Effector memory CD8-positive, alpha-beta T cell (primary cell): ENCODE measurements at regions not wholly inside any gene's neighbourhood (a gene's known extent, or its start where the extent isn't known, plus 50 kb on each side); places are given as distances from the start of the nearest gene placed in this dataset.
"Not testable (repeated sequence)": the region's sequence is repeated elsewhere in the genome, so short reads cannot be mapped to it uniquely, and the experiment has no call there.

Source experiments
- ATAC-seq: fragments of 150-1000 bp; cut with Tn5 transposase; replicated peaks from 2 replicates; pipeline ENCODE4 v1.10.0; 2021; ENCODE audit warnings: mild to moderate bottlenecking, moderate library complexity
- DNase-seq, 3 experiments: peaks; one replicate each; pipeline ENCODE4 v3.0.0; 2021
- H3K27ac Mint-ChIP-seq, 2 donors: one replicate each; pipeline ENCODE4 v1.8.0; 2022; ENCODE audit warnings: mild to moderate bottlenecking in 2 of 2, mixed read lengths in 2 of 2, moderate library complexity in 2 of 2
- H3K27me3 Mint-ChIP-seq, 2 donors: one replicate each; pipeline ENCODE4 v1.8.0; 2022; ENCODE audit warnings: mixed read lengths in 2 of 2
- H3K36me3 Mint-ChIP-seq: one replicate; pipeline ENCODE4 v1.8.0; 2022; ENCODE audit warnings: mild to moderate bottlenecking, moderate library complexity, mixed read lengths; ENCODE audit not compliant: insufficient read depth
- H3K4me1 Mint-ChIP-seq, 2 donors: one replicate each; pipeline ENCODE4 v1.8.0; 2022; ENCODE audit warnings: low read depth in 2 of 2, mixed read lengths in 2 of 2
- H3K4me3 Mint-ChIP-seq, 2 donors: one replicate each; pipeline ENCODE4 v1.8.0; 2022; ENCODE audit warnings: mild to moderate bottlenecking in 2 of 2, mixed read lengths in 2 of 2, moderate library complexity in 2 of 2
- H3K9me3 Mint-ChIP-seq, 2 donors: one replicate each; pipeline ENCODE4 v1.8.0; 2022; ENCODE audit warnings: mixed read lengths in 2 of 2

- no peaks in the 10 kb centered on the region for H3K27me3 Mint-ChIP-seq
- peaks cover 0 to 2% of the 10 kb centered on the region in 2 donors for H3K9me3 Mint-ChIP-seq
- DNase-seq (no peak), ATAC-seq (no peak)
- no peak overlapping the region for H3K4me3 Mint-ChIP-seq
- no peak overlapping the region for H3K27ac Mint-ChIP-seq
- H3K36me3 Mint-ChIP-seq, result no peaks in the 10 kb centered on the region
- no peaks in the 10 kb centered on the region for H3K4me1 Mint-ChIP-seq
These were observed 439.5 kb downstream of the ACTL7B start for GRCh38 chr9:108416324-108416723.

GRCh38 chr9:108413809-108414208, 442.0 kb downstream of the ACTL7B start:
- H3K4me1 Mint-ChIP-seq, result no peaks in the 10 kb centered on the region
- peaks cover 2 to 4% of the 10 kb centered on the region in 2 donors for H3K9me3 Mint-ChIP-seq
- H3K36me3 Mint-ChIP-seq, result no peaks in the 10 kb centered on the region
- no peak for DNase-seq
- no peak overlapping the region for H3K4me3 Mint-ChIP-seq
- H3K27ac Mint-ChIP-seq, result no peak overlapping the region
- H3K27me3 Mint-ChIP-seq, result no peaks in the 10 kb centered on the region
- no peak for ATAC-seq

DNA sequence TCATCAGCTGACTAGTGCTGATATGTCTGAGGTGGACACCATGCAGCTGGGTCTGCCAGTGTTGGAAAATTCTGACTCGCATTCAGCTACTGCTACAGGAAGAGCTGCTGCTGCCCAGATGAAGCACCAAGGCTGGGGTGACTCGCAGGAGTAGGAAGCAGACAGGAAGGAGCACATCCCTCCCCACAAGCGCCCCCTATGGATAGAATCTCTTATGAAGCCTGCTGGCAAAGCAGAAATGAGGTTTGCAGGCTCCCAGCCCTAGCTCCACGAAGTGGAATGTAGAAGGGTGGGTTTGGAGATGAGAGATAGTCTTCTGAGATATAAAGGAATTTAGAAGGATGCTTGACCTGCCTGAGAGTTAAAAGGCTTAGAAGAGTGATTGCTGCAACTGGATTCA, 443.0 kb downstream of the ACTL7B start:
- DNase-seq, result no peak
- H3K27me3 Mint-ChIP-seq, result no peaks in the 10 kb centered on the region
- ATAC-seq, result no peak
- H3K4me3 Mint-ChIP-seq, result no peak overlapping the region
- no peak overlapping the region for H3K27ac Mint-ChIP-seq
- no peaks in the 10 kb centered on the region for H3K4me1 Mint-ChIP-seq
- peaks cover 2 to 8% of the 10 kb centered on the region in 2 donors for H3K9me3 Mint-ChIP-seq
- H3K36me3 Mint-ChIP-seq, result no peaks in the 10 kb centered on the region

- Mint-ChIP-seq H3K27me3 (no peaks in the 10 kb centered on the region), H3K36me3 (no peaks in the 10 kb centered on the region), H3K27ac (no peak overlapping the region), H3K9me3 (peaks cover 2 to 14% of the 10 kb centered on the region in 2 donors), H3K4me3 (no peak overlapping the region), H3K4me1 (no peaks in the 10 kb centered on the region)
- ATAC-seq, result no peak
- no peak for DNase-seq
These were observed 444.2 kb downstream of the ACTL7B start for GRCh38 chr9:108411632-108412031.

- no peaks in the 10 kb centered on the region for H3K36me3 Mint-ChIP-seq
- H3K4me3 Mint-ChIP-seq, result no peak overlapping the region
- H3K4me1 Mint-ChIP-seq, result no peaks in the 10 kb centered on the region
- no peaks in the 10 kb centered on the region for H3K27me3 Mint-ChIP-seq
- H3K9me3 Mint-ChIP-seq, result peaks cover 2 to 14% of the 10 kb centered on the region in 2 donors
- DNase-seq (no peak), ATAC-seq (no peak)
- no peak overlapping the region for H3K27ac Mint-ChIP-seq
These were observed 445.6 kb downstream of the ACTL7B start for GRCh38 chr9:108410161-108410560.

DNA sequence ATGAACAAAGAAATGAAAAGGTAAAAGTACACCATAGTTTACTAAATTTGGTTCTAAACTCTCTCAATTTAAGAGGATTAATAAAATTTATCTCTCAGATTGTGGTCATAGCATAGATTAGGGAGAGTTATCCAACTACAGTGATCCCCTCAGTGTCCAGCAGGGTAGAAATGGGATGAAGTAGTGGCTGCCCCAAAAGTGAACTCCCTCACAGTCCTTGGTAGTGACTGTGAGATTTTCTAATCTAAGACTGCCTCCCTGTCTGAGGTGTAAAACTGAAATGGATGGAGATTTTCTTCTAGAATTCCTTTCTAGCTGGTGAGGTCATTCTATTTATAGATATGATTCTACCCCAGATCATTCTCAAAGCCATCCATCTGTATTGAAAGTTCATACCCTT, 455.5 kb downstream of the ACTL7B start:
- no peaks in the 10 kb centered on the region for H3K4me1 Mint-ChIP-seq
- H3K36me3 Mint-ChIP-seq, result no peaks in the 10 kb centered on the region
- DNase-seq (no peak), ATAC-seq (no peak)
- no peak overlapping the region for H3K4me3 Mint-ChIP-seq
- H3K27ac Mint-ChIP-seq, result no peak overlapping the region
- H3K9me3 Mint-ChIP-seq, result peaks cover 0 to 1% of the 10 kb centered on the region in 2 donors
- H3K27me3 Mint-ChIP-seq, result no peaks in the 10 kb centered on the region

GRCh38 chr9:108399851-108400250, 455.9 kb downstream of the ACTL7B start:
- H3K27ac Mint-ChIP-seq, result no peak overlapping the region
- H3K36me3 Mint-ChIP-seq, result no peaks in the 10 kb centered on the region

DNA sequence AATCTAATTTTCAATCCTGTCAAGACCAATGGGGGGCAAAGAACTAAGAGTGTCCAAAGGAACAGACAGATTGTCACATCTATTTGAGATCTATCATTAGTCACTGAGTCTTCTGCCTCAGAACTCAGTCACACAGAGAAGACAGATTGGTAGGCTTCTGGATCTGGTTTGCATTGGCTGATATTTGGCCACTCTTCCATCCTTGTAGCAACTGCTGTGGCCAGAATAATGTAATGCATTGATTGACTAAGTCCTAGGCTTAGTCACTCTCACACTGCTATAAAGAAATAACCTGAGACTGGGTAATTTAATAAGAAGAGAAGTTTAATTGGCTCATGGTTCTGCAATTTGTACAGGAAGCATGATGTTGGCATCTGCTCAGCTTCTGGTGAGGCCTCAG, 458.5 kb downstream of the ACTL7B start:
- DNase-seq, result no peak

More at GRCh38 chr9:108399851-108400250, 455.9 kb downstream of the ACTL7B start:
- Mint-ChIP-seq H3K9me3 (peaks cover 0 to 1% of the 10 kb centered on the region in 2 donors), H3K27me3 (no peaks in the 10 kb centered on the region), H3K4me3 (no peak overlapping the region), H3K4me1 (no peaks in the 10 kb centered on the region)
- ATAC-seq, result no peak
- no peak for DNase-seq

DNA sequence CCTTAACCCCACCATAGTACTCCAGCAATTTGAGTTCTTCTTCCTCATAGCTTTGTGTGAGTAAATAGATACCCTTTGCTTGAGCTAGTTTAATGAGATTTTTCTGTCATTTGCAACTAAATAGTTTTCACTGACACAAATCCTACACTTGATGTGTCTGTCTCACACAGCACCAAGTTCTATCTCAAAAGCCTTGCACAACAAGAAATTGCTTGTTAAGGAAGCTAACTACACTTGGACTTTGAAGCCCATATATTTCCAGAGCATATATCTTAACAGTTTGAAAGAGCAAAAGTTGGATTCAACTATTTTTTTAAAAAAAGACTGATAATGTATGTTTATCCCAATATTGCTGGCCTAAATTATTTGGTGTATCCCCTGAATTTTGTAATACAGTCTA, 459.2 kb downstream of the ACTL7B start:
- Mint-ChIP-seq H3K27me3 (no peaks in the 10 kb centered on the region), H3K27ac (no peak overlapping the region), H3K4me3 (no peak overlapping the region), H3K4me1 (no peaks in the 10 kb centered on the region), H3K9me3 (peaks cover 1 to 6% of the 10 kb centered on the region in 2 donors), H3K36me3 (no peaks in the 10 kb centered on the region)
- DNase-seq (no peak), ATAC-seq (no peak)

More for the DNA sequence above, 458.5 kb downstream of the ACTL7B start:
- no peak for ATAC-seq
- Mint-ChIP-seq H3K4me1 (no peaks in the 10 kb centered on the region), H3K36me3 (no peaks in the 10 kb centered on the region), H3K9me3 (peaks cover 1 to 6% of the 10 kb centered on the region in 2 donors), H3K27ac (no peak overlapping the region), H3K27me3 (no peaks in the 10 kb centered on the region), H3K4me3 (no peak overlapping the region)

DNA sequence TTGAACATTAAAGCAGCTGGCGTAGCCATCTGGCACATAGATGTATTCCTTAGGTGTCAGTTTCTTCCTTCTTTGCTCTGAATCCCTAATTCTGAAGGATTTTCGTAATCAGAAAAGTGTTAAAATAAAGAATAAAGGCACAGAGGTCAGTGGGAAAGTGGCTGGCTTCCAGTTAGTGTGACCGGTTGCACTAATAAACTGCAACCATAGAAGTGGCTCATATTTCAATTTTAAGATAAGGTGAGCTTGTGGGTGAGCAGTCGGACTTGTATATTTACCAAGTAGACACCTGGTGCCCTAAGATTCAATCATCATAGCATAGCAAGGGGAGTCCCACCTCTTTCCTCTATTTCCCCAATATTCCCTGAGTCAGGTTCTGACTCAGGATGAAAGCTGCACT, 459.6 kb downstream of the ACTL7B start:
- Mint-ChIP-seq H3K9me3 (peaks cover 1 to 6% of the 10 kb centered on the region in 2 donors), H3K27me3 (no peaks in the 10 kb centered on the region)
- no peak for ATAC-seq

GRCh38 chr9:108395421-108395820, 460.4 kb downstream of the ACTL7B start:
- Mint-ChIP-seq H3K9me3 (peaks cover 1 to 6% of the 10 kb centered on the region in 2 donors), H3K36me3 (no peaks in the 10 kb centered on the region), H3K27me3 (no peaks in the 10 kb centered on the region), H3K4me1 (no peaks in the 10 kb centered on the region), H3K27ac (no peak overlapping the region), H3K4me3 (no peak overlapping the region)
- DNase-seq, result no peak
- no peak for ATAC-seq

More for the DNA sequence above, 459.6 kb downstream of the ACTL7B start:
- Mint-ChIP-seq H3K27ac (no peak overlapping the region), H3K4me3 (no peak overlapping the region), H3K4me1 (no peaks in the 10 kb centered on the region), H3K36me3 (no peaks in the 10 kb centered on the region)
- no peak for DNase-seq

- H3K4me1 Mint-ChIP-seq, result no peaks in the 10 kb centered on the region
- H3K36me3 Mint-ChIP-seq, result no peaks in the 10 kb centered on the region
- no peak overlapping the region for H3K27ac Mint-ChIP-seq
- H3K27me3 Mint-ChIP-seq, result no peaks in the 10 kb centered on the region
- H3K9me3 Mint-ChIP-seq, result peaks cover 1 to 6% of the 10 kb centered on the region in 2 donors
- H3K4me3 Mint-ChIP-seq, result no peak overlapping the region
- ATAC-seq (no peak), DNase-seq (no peak)
These were observed 461.1 kb downstream of the ACTL7B start for GRCh38 chr9:108394726-108395125.

DNA sequence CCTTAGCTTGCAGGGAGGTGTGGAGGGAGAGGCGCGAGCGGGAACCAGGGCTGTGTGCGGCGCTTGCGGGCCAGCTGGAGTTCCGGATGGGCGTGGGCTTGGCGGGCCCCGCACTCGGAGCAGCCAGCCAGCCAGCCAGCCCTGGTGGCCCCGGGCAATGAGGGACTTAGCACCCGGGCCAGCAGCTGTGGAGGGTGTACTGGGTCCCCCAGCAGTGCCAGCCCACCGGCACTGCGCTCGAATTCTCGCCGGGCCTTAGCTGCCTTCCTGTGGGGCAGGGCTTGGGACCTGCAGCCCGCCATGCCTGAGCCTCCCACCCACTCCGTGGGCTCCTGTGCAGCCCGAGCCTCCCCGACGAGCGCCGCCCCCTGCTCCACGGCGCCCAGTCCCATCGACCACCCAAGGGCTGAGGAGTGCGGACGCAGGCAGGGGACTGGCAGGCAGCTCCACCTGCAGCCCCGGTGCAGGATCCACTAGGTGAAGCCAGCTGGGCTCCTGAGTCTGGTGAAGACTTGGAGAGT, 462.2 kb downstream of the ACTL7B start:
- not testable (repeated sequence) for H3K4me3 Mint-ChIP-seq, H3K9me3 Mint-ChIP-seq, H3K27me3 Mint-ChIP-seq, H3K4me1 Mint-ChIP-seq, H3K27ac Mint-ChIP-seq, H3K36me3 Mint-ChIP-seq, DNase-seq, ATAC-seq

GRCh38 chr9:108392877-108393276, 462.9 kb downstream of the ACTL7B start:
- H3K27ac Mint-ChIP-seq, result no peak overlapping the region
- no peaks in the 10 kb centered on the region for H3K4me1 Mint-ChIP-seq
- no peaks in the 10 kb centered on the region for H3K36me3 Mint-ChIP-seq
- no peak for DNase-seq
- ATAC-seq, result no peak
- no peak overlapping the region for H3K4me3 Mint-ChIP-seq
- peaks cover 0 to 6% of the 10 kb centered on the region in 2 donors for H3K9me3 Mint-ChIP-seq
- H3K27me3 Mint-ChIP-seq, result no peaks in the 10 kb centered on the region

DNA sequence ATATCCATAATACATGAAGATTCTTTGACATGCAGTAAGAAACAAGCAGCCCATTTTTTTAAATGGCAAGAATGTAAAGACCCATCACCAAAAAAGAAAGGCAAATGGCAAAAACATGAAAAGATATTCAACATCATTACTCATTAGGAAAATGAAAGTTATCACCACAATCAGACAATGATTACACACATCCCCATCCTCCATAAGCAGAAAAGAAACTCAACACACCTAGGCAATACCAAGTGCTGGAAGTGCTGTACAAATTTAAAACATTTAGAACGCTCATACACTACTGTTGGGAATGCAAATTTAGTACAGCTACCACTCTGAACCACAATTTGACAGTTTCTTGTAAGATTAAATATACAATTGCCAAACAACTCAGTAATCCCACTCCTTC, 466.7 kb downstream of the ACTL7B start:
- H3K4me1 Mint-ChIP-seq, result no peaks in the 10 kb centered on the region
- no peak overlapping the region for H3K27ac Mint-ChIP-seq
- peaks cover 2 to 11% of the 10 kb centered on the region in 2 donors for H3K9me3 Mint-ChIP-seq
- H3K36me3 Mint-ChIP-seq, result no peaks in the 10 kb centered on the region
- H3K27me3 Mint-ChIP-seq, result no peaks in the 10 kb centered on the region
- DNase-seq (no peak), ATAC-seq (no peak)
- no peak overlapping the region for H3K4me3 Mint-ChIP-seq
